ENCODE measurements at regions not wholly inside any gene's neighbourhood (a gene's known extent, or its start where the extent isn't known, plus 50 kb on each side); places are given as distances from the start of the nearest gene placed in this dataset.

GRCh38 chr5:166211640-166212039, 2079.8 kb upstream of the WWC1 start:
- TF ChIP-seq CTCF (IDR thresholded peaks at IDR 0.05; ENCODE audit: low read depth, low read length, missing control alignments): no peak
- DNase-seq (ENCODE audit: low read depth): no peak
- no peak overlapping the region for H3K4me3 ChIP-seq (ENCODE audit: low read depth, low read length)

- no peak for TF ChIP-seq CTCF (IDR thresholded peaks at IDR 0.05; ENCODE audit: low read depth, low read length, missing control alignments)
- DNase-seq (ENCODE audit: low read depth): no peak
- H3K4me3 ChIP-seq (ENCODE audit: low read depth, low read length): no peak overlapping the region
Measured at GRCh38 chr5:166236327-166236726, 2055.1 kb upstream of the WWC1 start.

GRCh38 chr5:166240705-166241104, 2050.7 kb upstream of the WWC1 start:
- no peak overlapping the region for H3K4me3 ChIP-seq (ENCODE audit: low read depth, low read length)
- no peak for TF ChIP-seq CTCF (IDR thresholded peaks at IDR 0.05; ENCODE audit: low read depth, low read length, missing control alignments)
- no peak for DNase-seq (ENCODE audit: low read depth)

GRCh38 chr5:166245556-166245955, 2045.9 kb upstream of the WWC1 start:
- no peak overlapping the region for H3K4me3 ChIP-seq (ENCODE audit: low read depth, low read length)
- no peak for DNase-seq (ENCODE audit: low read depth)
- no peak for TF ChIP-seq CTCF (IDR thresholded peaks at IDR 0.05; ENCODE audit: low read depth, low read length, missing control alignments)

GRCh38 chr5:166251786-166252185, 2039.7 kb upstream of the WWC1 start:
- no peak for TF ChIP-seq CTCF (IDR thresholded peaks at IDR 0.05; ENCODE audit: low read depth, low read length, missing control alignments)
- H3K4me3 ChIP-seq (ENCODE audit: low read depth, low read length): no peak overlapping the region
- DNase-seq (ENCODE audit: low read depth): no peak

- TF ChIP-seq CTCF (IDR thresholded peaks at IDR 0.05; ENCODE audit: low read depth, low read length, missing control alignments): no peak
- no peak overlapping the region for H3K4me3 ChIP-seq (ENCODE audit: low read depth, low read length)
- no peak for DNase-seq (ENCODE audit: low read depth)
Measured at GRCh38 chr5:166257661-166258060, 2033.8 kb upstream of the WWC1 start.

- no peak for DNase-seq (ENCODE audit: low read depth)
- no peak overlapping the region for H3K4me3 ChIP-seq (ENCODE audit: low read depth, low read length)
- TF ChIP-seq CTCF (IDR thresholded peaks at IDR 0.05; ENCODE audit: low read depth, low read length, missing control alignments): no peak
Measured at GRCh38 chr5:166262395-166262794, 2029.0 kb upstream of the WWC1 start.

Measured in GM12864 (cell line).